Liver (tissue), 8 donors: ENCODE measurements at regions not wholly inside any gene's neighbourhood (a gene's known extent, or its start where the extent isn't known, plus 50 kb on each side); places are given as distances from the start of the nearest gene placed in this dataset.
"Not testable (repeated sequence)": the region's sequence is repeated elsewhere in the genome, so short reads cannot be mapped to it uniquely, and the experiment has no call there.

Source experiments
- DNase-seq: peaks from one replicate; pipeline ENCODE4 v3.0.0-alpha.2; 2017; ENCODE audit warnings: low spot score
- H3K27ac ChIP-seq, 2 donors: one replicate each; pipeline ENCODE4 v1.7.0; 2013; ENCODE audit warnings: inconsistent platforms in 2 of 2, low read length in 2 of 2, control low read depth in 1 of 2, low read depth in 1 of 2, mild to moderate bottlenecking in 1 of 2
- H3K27me3 ChIP-seq, 4 donors: one replicate each; pipeline versions ENCODE4 v1.6.1 to v1.7.0; 2013; ENCODE audit warnings: low read length in 3 of 4, inconsistent platforms in 1 of 4, mild to moderate bottlenecking in 1 of 4, moderate library complexity in 1 of 4; ENCODE audit not compliant: control insufficient read depth in 4 of 4, insufficient read depth in 4 of 4
- H3K36me3 ChIP-seq, 4 donors: one replicate each; pipeline versions ENCODE4 v1.6.1 to v1.7.0; 2013; ENCODE audit warnings: low read length in 3 of 4, mild to moderate bottlenecking in 3 of 4, low read depth in 1 of 4, moderate library complexity in 1 of 4; ENCODE audit not compliant: control insufficient read depth in 4 of 4, insufficient read depth in 3 of 4
- H3K4me1 ChIP-seq, 4 donors: one replicate each; pipeline versions ENCODE4 v1.6.1 to v1.7.0; 2013; ENCODE audit warnings: low read length in 3 of 4, mild to moderate bottlenecking in 3 of 4, moderate library complexity in 1 of 4; ENCODE audit not compliant: control insufficient read depth in 4 of 4, insufficient read depth in 4 of 4
- H3K4me3 ChIP-seq, 3 donors: one replicate each; pipeline versions ENCODE4 v1.6.1 to v1.7.0; 2013; ENCODE audit warnings: low read length in 3 of 3, control low read depth in 1 of 3, low read depth in 1 of 3, mild to moderate bottlenecking in 1 of 3
- H3K9ac ChIP-seq, 2 donors: one replicate each; pipeline ENCODE4 v1.7.0; 2013; ENCODE audit warnings: low read length in 2 of 2, mild to moderate bottlenecking in 2 of 2, moderate library complexity in 2 of 2, control low read depth in 1 of 2, low read depth in 1 of 2
- H3K9me3 ChIP-seq, 4 donors: one replicate each; pipeline versions ENCODE4 v1.6.1 to v1.7.0; 2013; ENCODE audit warnings: low read length in 3 of 4; ENCODE audit not compliant: control insufficient read depth in 4 of 4
- ATF3 ChIP-seq: IDR thresholded peaks from 2 replicates; pipeline ENCODE4 v1.6.1; 2016; ENCODE audit warnings: antibody characterized with exemption
- CTCF ChIP-seq: fragments of 150-350 bp; IDR thresholded peaks from 2 replicates; pipeline ENCODE4 v1.5.1; 2017; ENCODE audit warnings: improper control_type of control experiment, low read depth, low read length; ENCODE audit not compliant: missing input control
- EGR1 ChIP-seq, 2 donors: IDR thresholded peaks; 2 replicates each; pipeline ENCODE4 v1.6.1; 2016 to 2018; ENCODE audit warnings: antibody characterized with exemption in 2 of 2, low read depth in 2 of 2
- FOXA2 ChIP-seq: IDR thresholded peaks from 2 replicates; pipeline ENCODE4 v1.6.1; 2016; ENCODE audit warnings: antibody characterized with exemption
- HNF4A ChIP-seq, 2 donors: conservative IDR thresholded peaks; 2 replicates each; pipeline ENCODE4 v1.6.1; 2016; ENCODE audit warnings: antibody characterized with exemption in 2 of 2, mild to moderate bottlenecking in 2 of 2
- HNF4G ChIP-seq: IDR thresholded peaks from 2 replicates; pipeline ENCODE4 v1.6.1; 2016; ENCODE audit warnings: antibody characterized with exemption
- JUND ChIP-seq, 2 donors: IDR thresholded peaks; 2 replicates each; pipeline ENCODE4 v1.6.1; 2016; ENCODE audit warnings: antibody characterized with exemption in 2 of 2
- NR2F2 ChIP-seq: IDR thresholded peaks from 2 replicates; pipeline ENCODE4 v1.6.1; 2016; ENCODE audit warnings: antibody characterized with exemption
- RAD21 ChIP-seq, 2 donors: IDR thresholded peaks; 2 replicates each; pipeline ENCODE4 v1.6.1; 2016; ENCODE audit warnings: antibody characterized with exemption in 2 of 2, mild to moderate bottlenecking in 2 of 2
- RXRA ChIP-seq, 2 donors: IDR thresholded peaks; 2 replicates each; pipeline ENCODE4 v1.6.1; 2017 to 2018; ENCODE audit warnings: antibody characterized with exemption in 2 of 2, mild to moderate bottlenecking in 1 of 2
- TAF1 ChIP-seq: conservative IDR thresholded peaks from 2 replicates; pipeline ENCODE4 v1.6.1; 2016; ENCODE audit warnings: antibody characterized with exemption, mild to moderate bottlenecking
- ZBTB33 ChIP-seq: IDR thresholded peaks from 2 replicates; pipeline ENCODE4 v1.6.1; 2016; ENCODE audit warnings: antibody characterized with exemption
- WGBS: extraction: QIAGEN DNeasy Blood & Tissue Kit; methylation state at CpG from one replicate; pipeline ENCODE4 v1.1.7; 2013; 5-methylcytosine and 5-hydroxymethylcytosine counted together
- TF ChIP-seq, protein P1 (sequence below): IDR thresholded peaks from 2 replicates; pipeline ENCODE4 v1.6.1; 2016; ENCODE audit warnings: antibody characterized with exemption
- donor health status: healthy.
- donor health status: healthy.
- donor health status: healthy.
- donor health status: healthy.
- donor health status: healthy.

GRCh38 chr1:100799548-100799947, 80.0 kb downstream of the VCAM1 start:
- Histone ChIP-seq H3K9ac (no peak overlapping the region), H3K4me1 (peaks cover 0 to 2% (median 0%) of the 10 kb centered on the region in 4 donors), H3K4me3 (no peak overlapping the region), H3K36me3 (no peaks in the 10 kb centered on the region), H3K27me3 (no peaks in the 10 kb centered on the region), H3K9me3 (no peaks in the 10 kb centered on the region), H3K27ac (no peak overlapping the region)
- no peak for DNase-seq
- 89% methylated on average over 2 of the region's 2 CpGs for WGBS
- TF ChIP-seq CTCF, result no peak
- TF ChIP-seq HNF4G, result no peak
- TF ChIP-seq, protein P1, sequence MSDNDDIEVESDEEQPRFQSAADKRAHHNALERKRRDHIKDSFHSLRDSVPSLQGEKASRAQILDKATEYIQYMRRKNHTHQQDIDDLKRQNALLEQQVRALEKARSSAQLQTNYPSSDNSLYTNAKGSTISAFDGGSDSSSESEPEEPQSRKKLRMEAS, result no peak
- TF ChIP-seq JUND (IDR thresholded peaks at IDR 0.05), result no peak

- no peak overlapping the region for H3K27ac ChIP-seq
- TF ChIP-seq EGR1 (IDR thresholded peaks at IDR 0.05; ENCODE audit: low read depth in 2 of 2) (no peak), RAD21 (IDR thresholded peaks at IDR 0.05) (no peak), CTCF (no peak), TAF1 (no peak), NR2F2 (no peak), ATF3 (no peak), ZBTB33 (no peak), FOXA2 (no peak), JUND (IDR thresholded peaks at IDR 0.05) (no peak), HNF4A (conservative IDR thresholded peaks at IDR 0.05) (no peak), RXRA (IDR thresholded peaks at IDR 0.05) (no peak)
- TF ChIP-seq, protein P1, result no peak
- H3K27me3 ChIP-seq, result no peaks in the 10 kb centered on the region
- DNase-seq, result no peak
- 73% methylated on average over 1 of the region's 1 CpG for WGBS
- H3K36me3 ChIP-seq, result no peaks in the 10 kb centered on the region
- no peaks in the 10 kb centered on the region for H3K9me3 ChIP-seq
- no peak overlapping the region for H3K4me3 ChIP-seq
- H3K4me1 ChIP-seq, result peaks cover 0 to 2% (median 0%) of the 10 kb centered on the region in 4 donors
- H3K9ac ChIP-seq, result no peak overlapping the region
Measured at GRCh38 chr1:100799954-100800612, 80.5 kb downstream of the VCAM1 start.

GRCh38 chr1:100801256-100801655, 81.7 kb downstream of the VCAM1 start:
- 97% methylated on average over 4 of the region's 4 CpGs for WGBS
- H3K4me1 ChIP-seq, H3K9me3 ChIP-seq, DNase-seq, H3K9ac ChIP-seq, H3K36me3 ChIP-seq, H3K27ac ChIP-seq, H3K4me3 ChIP-seq, H3K27me3 ChIP-seq: not testable (repeated sequence)

GRCh38 chr1:100803280-100803679, 83.7 kb downstream of the VCAM1 start:
- not testable (repeated sequence) for H3K9ac ChIP-seq, H3K27ac ChIP-seq, H3K9me3 ChIP-seq, H3K27me3 ChIP-seq, H3K4me3 ChIP-seq, H3K4me1 ChIP-seq, H3K36me3 ChIP-seq, DNase-seq
- WGBS, result 46% methylated on average over 4 of the region's 4 CpGs
